Adrenal gland (tissue), 9 donors: ENCODE measurements at regions not wholly inside any gene's neighbourhood (a gene's known extent, or its start where the extent isn't known, plus 50 kb on each side); places are given as distances from the start of the nearest gene placed in this dataset.

Experiments
- DNase-seq, 7 donors: peaks; one replicate each; pipeline ENCODE4 v3.0.0-alpha.2; 2019 to 2020
- H3K27ac ChIP-seq, 5 donors: fragments of 200-600 bp; sonication (generic) in 4 of 5; 1 replicate in 3 of 5; 2 replicates in 2 of 5; pipeline versions ENCODE4 v1.5.1 to v1.8.0; 2016 to 2020; ENCODE audit warnings: mild to moderate bottlenecking in 1 of 5
- H3K27me3 ChIP-seq: fragments of 200-600 bp; 2 replicates; pipeline ENCODE4 v1.8.0; 2021
- H3K36me3 ChIP-seq, 2 donors: fragments of 200-600 bp; replicated peaks in 1 of 2; 1 replicate in 1 of 2; 2 replicates in 1 of 2; pipeline versions ENCODE4 v1.5.1 to v1.8.0; 2018 to 2022
- H3K4me1 ChIP-seq, 2 donors: fragments of 200-600 bp; replicated peaks in 1 of 2; 1 replicate in 1 of 2; 2 replicates in 1 of 2; pipeline versions ENCODE4 v1.5.1 to v1.8.0; 2018 to 2021
- H3K4me3 ChIP-seq, 4 donors: fragments of 200-600 bp; sonication (generic) in 3 of 4; one replicate each; pipeline ENCODE4 v1.5.1; 2016 to 2018
- H3K9me3 ChIP-seq, 3 donors: fragments of 200-600 bp; sonication (generic) in 1 of 3; replicated peaks in 1 of 3; 1 replicate in 2 of 3; 2 replicates in 1 of 3; pipeline versions ENCODE4 v1.5.1 to v1.8.0; 2016 to 2021
- POLR2A ChIP-seq, 2 donors: fragments of 450-650 bp; IDR thresholded peaks; one replicate each; pipeline ENCODE4 v1.6.1; 2017; ENCODE audit warnings: antibody characterized with exemption in 2 of 2, mild to moderate bottlenecking in 2 of 2, moderate library complexity in 1 of 2
- WGBS, 4 donors: extraction: QIAGEN DNeasy Blood & Tissue Kit in 2 of 4; methylation state at CpG; one replicate each; pipeline versions ENCODE4 v1.1.5 to v1.1.7; 2013 to 2017; 5-methylcytosine and 5-hydroxymethylcytosine counted together
- intact Hi-C, 2 donors: fragments of 100-400 bp; cut with DNase I; formaldehyde crosslinking; loops; one replicate each; pipeline versions ENCODE4 v1.14.1 to v1.15.0; 2022 to 2023
- TF ChIP-seq, protein P1 (sequence below), 6 experiments: fragments of 450-650 bp in 4 of 6; fragments of 200-600 bp in 2 of 6; sonication (generic) in 1 of 6; IDR thresholded peaks; 1 replicate in 5 of 6; 2 replicates in 1 of 6; pipeline versions ENCODE4 v1.5.1 to v1.8.0; 2016 to 2021; ENCODE audit warnings: antibody characterized with exemption in 6 of 6, mild to moderate bottlenecking in 2 of 6, moderate library complexity in 1 of 6
- donor health status: healthy with polysubstance abuse.
- donor health status: Bipolar disorder and iron deficiency.
- donor health status: DM: yes; HTN: yes; CAD: no.
- donor health status: DM: no; HTN: no; CAD: no.
- donor health status: DM: no; HTN: no; CAD: no.

DNA sequence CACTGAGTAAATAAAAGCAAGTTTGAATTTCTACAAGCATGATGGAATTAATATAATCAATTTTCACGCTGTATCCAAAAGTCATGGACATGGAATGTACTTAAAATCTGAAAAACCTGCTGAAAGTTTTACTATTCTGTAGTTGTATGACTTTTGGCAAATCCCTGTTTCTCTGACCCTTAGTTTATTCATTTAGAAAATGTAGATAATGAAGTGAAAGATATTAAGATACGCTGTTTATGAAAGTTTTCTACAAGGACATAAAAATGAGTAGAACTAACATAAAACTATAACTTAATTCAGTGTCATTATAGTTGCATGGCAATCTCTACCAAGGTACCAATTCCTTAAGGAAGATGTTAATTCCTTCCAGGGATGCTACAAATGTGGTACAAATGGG lies 363.2 kb upstream of the MPDZ start:
- Histone ChIP-seq H3K4me1 (no peaks in the 10 kb centered on the region), H3K27me3 (no peaks in the 10 kb centered on the region), H3K36me3 (no peaks in the 10 kb centered on the region), H3K4me3 (no peak overlapping the region), H3K9me3 (peaks cover 0 to 3% (median 0%) of the 10 kb centered on the region in 3 donors), H3K27ac (no peak overlapping the region)
- intact Hi-C loops = no loop called here
- DNase-seq = no peak
- 85 to 93% (median 90%) methylated on average over 2 of the region's 2 CpGs for WGBS, 4 donors
- TF ChIP-seq, protein P1, sequence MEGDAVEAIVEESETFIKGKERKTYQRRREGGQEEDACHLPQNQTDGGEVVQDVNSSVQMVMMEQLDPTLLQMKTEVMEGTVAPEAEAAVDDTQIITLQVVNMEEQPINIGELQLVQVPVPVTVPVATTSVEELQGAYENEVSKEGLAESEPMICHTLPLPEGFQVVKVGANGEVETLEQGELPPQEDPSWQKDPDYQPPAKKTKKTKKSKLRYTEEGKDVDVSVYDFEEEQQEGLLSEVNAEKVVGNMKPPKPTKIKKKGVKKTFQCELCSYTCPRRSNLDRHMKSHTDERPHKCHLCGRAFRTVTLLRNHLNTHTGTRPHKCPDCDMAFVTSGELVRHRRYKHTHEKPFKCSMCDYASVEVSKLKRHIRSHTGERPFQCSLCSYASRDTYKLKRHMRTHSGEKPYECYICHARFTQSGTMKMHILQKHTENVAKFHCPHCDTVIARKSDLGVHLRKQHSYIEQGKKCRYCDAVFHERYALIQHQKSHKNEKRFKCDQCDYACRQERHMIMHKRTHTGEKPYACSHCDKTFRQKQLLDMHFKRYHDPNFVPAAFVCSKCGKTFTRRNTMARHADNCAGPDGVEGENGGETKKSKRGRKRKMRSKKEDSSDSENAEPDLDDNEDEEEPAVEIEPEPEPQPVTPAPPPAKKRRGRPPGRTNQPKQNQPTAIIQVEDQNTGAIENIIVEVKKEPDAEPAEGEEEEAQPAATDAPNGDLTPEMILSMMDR (IDR thresholded peaks at IDR 0.05) = no peak
- TF ChIP-seq POLR2A (IDR thresholded peaks at IDR 0.05) = no peak

DNA sequence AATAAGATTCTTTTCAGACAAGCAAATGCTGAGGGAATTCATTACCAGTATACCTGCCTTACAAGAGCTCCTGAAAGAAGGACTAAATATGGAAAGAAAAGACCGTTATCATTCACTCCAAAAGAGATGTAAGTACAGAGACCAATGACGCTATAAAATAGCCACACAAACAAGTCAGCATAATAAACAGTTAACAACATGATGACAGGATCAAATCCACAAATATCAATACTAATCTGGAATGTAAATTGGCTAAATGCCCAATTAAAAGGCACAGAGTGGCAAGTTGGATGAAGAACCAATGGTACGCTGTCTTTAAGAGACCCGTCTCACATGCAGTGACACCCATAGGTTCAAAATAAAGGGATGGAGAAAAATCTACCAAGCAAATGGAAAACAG lies 349.6 kb upstream of the MPDZ start:
- 86 to 95% (median 92%) methylated on average over 4 of the region's 4 CpGs for WGBS, 4 donors
- H3K4me1 ChIP-seq = no peaks in the 10 kb centered on the region
- H3K27me3 ChIP-seq = no peaks in the 10 kb centered on the region
- DNase-seq = no peak
- no peaks in the 10 kb centered on the region for H3K9me3 ChIP-seq
- TF ChIP-seq, protein P1 (IDR thresholded peaks at IDR 0.05) = no peak
- TF ChIP-seq POLR2A (IDR thresholded peaks at IDR 0.05) = no peak
- H3K27ac ChIP-seq = no peak overlapping the region
- H3K36me3 ChIP-seq = no peaks in the 10 kb centered on the region
- intact Hi-C loops = no loop called here
- H3K4me3 ChIP-seq = no peak overlapping the region

DNA sequence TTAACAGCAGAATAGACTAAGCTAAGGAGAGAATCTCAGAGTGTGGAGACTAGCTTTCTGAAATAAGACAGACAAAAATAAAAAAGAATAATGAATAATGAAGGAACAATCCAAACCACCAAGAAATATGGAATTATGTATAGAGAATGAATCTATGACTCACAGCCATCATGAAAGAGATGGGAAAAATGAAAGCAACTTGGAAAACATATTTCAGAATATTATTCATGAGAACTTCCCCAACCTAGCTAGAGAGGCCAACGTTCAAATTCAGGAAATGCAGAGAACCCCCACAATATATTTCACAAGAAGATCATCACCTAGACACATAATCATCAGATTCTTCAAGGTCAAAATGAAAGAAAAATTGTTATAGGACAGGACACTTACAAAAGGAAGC lies 349.0 kb upstream of the MPDZ start:
- no peaks in the 10 kb centered on the region for H3K4me1 ChIP-seq
- no peaks in the 10 kb centered on the region for H3K36me3 ChIP-seq
- TF ChIP-seq, protein P1 (IDR thresholded peaks at IDR 0.05) = no peak
- TF ChIP-seq POLR2A (IDR thresholded peaks at IDR 0.05) = no peak
- H3K4me3 ChIP-seq = no peak overlapping the region
- no peaks in the 10 kb centered on the region for H3K27me3 ChIP-seq
- intact Hi-C loops = no loop called here
- WGBS, 4 donors = 55 to 74% (median 69%) methylated on average over 1 of the region's 1 CpG
- DNase-seq = no peak
- H3K27ac ChIP-seq = no peak overlapping the region
- H3K9me3 ChIP-seq = no peaks in the 10 kb centered on the region

DNA sequence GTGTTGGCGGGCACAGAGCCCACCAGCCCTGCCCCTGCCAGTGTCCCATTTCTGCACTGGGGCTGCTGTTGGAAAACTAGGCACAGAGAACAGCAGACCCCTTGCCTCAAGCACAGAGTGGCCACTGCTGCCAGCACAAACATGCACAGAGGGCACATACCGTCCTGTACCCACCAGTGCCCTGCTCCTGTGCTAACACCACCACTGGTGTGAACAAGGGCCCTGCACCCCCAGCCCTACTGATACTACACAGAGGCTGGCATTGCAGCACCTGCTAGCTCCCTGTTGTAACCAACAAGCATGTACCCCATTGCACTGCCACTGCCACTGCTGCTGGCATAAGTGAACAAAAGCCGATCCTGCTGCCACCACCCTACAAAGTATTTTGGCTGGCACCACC lies 348.0 kb upstream of the MPDZ start:
- TF ChIP-seq POLR2A (IDR thresholded peaks at IDR 0.05) = no peak
- TF ChIP-seq, protein P1 (IDR thresholded peaks at IDR 0.05) = no peak
- Histone ChIP-seq H3K27ac (no peak overlapping the region), H3K4me1 (no peaks in the 10 kb centered on the region), H3K27me3 (no peaks in the 10 kb centered on the region), H3K9me3 (no peaks in the 10 kb centered on the region), H3K36me3 (no peaks in the 10 kb centered on the region), H3K4me3 (no peak overlapping the region)
- no peak for DNase-seq
- intact Hi-C loops = no loop called here
- WGBS, 4 donors = 93 to 95% (median 93%) methylated on average over 2 to 3 of the region's 3 CpGs
